ENCODE measurements at regions not wholly inside any gene's neighbourhood (a gene's known extent, or its start where the extent isn't known, plus 50 kb on each side); places are given as distances from the start of the nearest gene placed in this dataset.
"Not testable (repeated sequence)": the region's sequence is repeated elsewhere in the genome, so short reads cannot be mapped to it uniquely, and the experiment has no call there.

- DNase-seq, result not testable (repeated sequence)
Measured at GRCh38 chr14:83898558-83898957, 1631.4 kb upstream of the FLRT2 start.

- no peak for DNase-seq
Measured at GRCh38 chr14:83899706-83900105, 1630.2 kb upstream of the FLRT2 start.

GRCh38 chr14:83905157-83905556 is 1624.8 kb upstream of the FLRT2 start:
- no peak for DNase-seq

GRCh38 chr14:83908419-83908818 is 1621.5 kb upstream of the FLRT2 start:
- DNase-seq, result no peak

- no peak for DNase-seq
Measured at GRCh38 chr14:83909507-83909906, 1620.4 kb upstream of the FLRT2 start.

- DNase-seq, result no peak
Measured at GRCh38 chr14:83912032-83912642, 1617.8 kb upstream of the FLRT2 start.

- DNase-seq, result no peak
Measured at GRCh38 chr14:83913476-83913875, 1616.5 kb upstream of the FLRT2 start.

- no peak for DNase-seq
Measured at GRCh38 chr14:83918546-83918945, 1611.4 kb upstream of the FLRT2 start.

- not testable (repeated sequence) for DNase-seq
Measured at GRCh38 chr14:83919675-83920074, 1610.3 kb upstream of the FLRT2 start.

- no peak for DNase-seq
Measured at GRCh38 chr14:83923842-83924241, 1606.1 kb upstream of the FLRT2 start.

GRCh38 chr14:83924259-83924658 is 1605.7 kb upstream of the FLRT2 start:
- no peak for DNase-seq

GRCh38 chr14:83940253-83940652 is 1589.7 kb upstream of the FLRT2 start:
- no peak for DNase-seq

GRCh38 chr14:83958359-83958758 is 1571.6 kb upstream of the FLRT2 start:
- DNase-seq, result no peak

- no peak for DNase-seq
Measured at GRCh38 chr14:83960832-83961512, 1569.0 kb upstream of the FLRT2 start.

- DNase-seq, result no peak
Measured at GRCh38 chr14:83969998-83970397, 1559.9 kb upstream of the FLRT2 start.

GRCh38 chr14:83972631-83973030 is 1557.3 kb upstream of the FLRT2 start:
- DNase-seq, result no peak

- no peak for DNase-seq
Measured at GRCh38 chr14:83974647-83975163, 1555.2 kb upstream of the FLRT2 start.

- no peak for DNase-seq
Measured at GRCh38 chr14:83975435-83975834, 1554.5 kb upstream of the FLRT2 start.

- no peak for DNase-seq
Measured at GRCh38 chr14:83975841-83976770, 1553.8 kb upstream of the FLRT2 start.

GRCh38 chr14:83977583-83977982 is 1552.4 kb upstream of the FLRT2 start:
- no peak for DNase-seq

- not testable (repeated sequence) for DNase-seq
Measured at GRCh38 chr14:83981676-83982258, 1548.2 kb upstream of the FLRT2 start.

- DNase-seq, result no peak
Measured at GRCh38 chr14:83988275-83988674, 1541.7 kb upstream of the FLRT2 start.

GRCh38 chr14:83991666-83992065 is 1538.3 kb upstream of the FLRT2 start:
- no peak for DNase-seq

Data from CD4-positive, alpha-beta T cell treated with Interleukin-1 beta for 1 hour (primary cell).